Astrocyte (in vitro differentiated cells and primary cell): ENCODE measurements at regions not wholly inside any gene's neighbourhood (a gene's known extent, or its start where the extent isn't known, plus 50 kb on each side); places are given as distances from the start of the nearest gene placed in this dataset.

Experiments used
- CTCF ChIP-seq: IDR thresholded peaks from 2 replicates; pipeline ENCODE4 v1.5.1; 2011; ENCODE audit warnings: low read depth, mild to moderate bottlenecking, inconsistent platforms, low read length, moderate library complexity; ENCODE audit not compliant: insufficient read depth
- EZH2 ChIP-seq: IDR thresholded peaks from 2 replicates; pipeline ENCODE4 v1.6.1; 2012; ENCODE audit warnings: mild to moderate bottlenecking, low read length, inconsistent platforms; ENCODE audit not compliant: insufficient read depth

- TF ChIP-seq EZH2, result no peak
- no peak for TF ChIP-seq CTCF
These were observed 247.5 kb upstream of the KLF3 start for GRCh38 chr4:38416450-38417014.
